ENCODE measurements at regions not wholly inside any gene's neighbourhood (a gene's known extent, or its start where the extent isn't known, plus 50 kb on each side); places are given as distances from the start of the nearest gene placed in this dataset.

- ATAC-seq, result peak in 2 of 4 donors; percentile 53 to 58
- TF ChIP-seq CTCF (IDR thresholded peaks at IDR 0.05) (no peak), POLR2A (IDR thresholded peaks at IDR 0.05) (no peak)
- peak overlapping the region in 3 of 12 donors; percentile 37 to 57 (median 41) for H3K27ac ChIP-seq
- no peak overlapping the region for H3K4me3 ChIP-seq
- no peak for DNase-seq
- 46 to 61% (median 56%) methylated on average over 3 of the region's 3 CpGs for WGBS, 4 donors
- no peaks in the 10 kb centered on the region for H3K27me3 ChIP-seq
- intact Hi-C loops (cut with DNase I), result loop anchor here in 1 of 10 donors (10.0 kb wide), 1 partner anchor 169 kb away; no protein-coding TSS in a partner anchor
- H3K9me3 ChIP-seq, result peaks cover 0 to 29% (median 0%) of the 10 kb centered on the region in 12 donors
- no peaks in the 10 kb centered on the region for H3K36me3 ChIP-seq
- peaks cover 0 to 9% (median 0%) of the 10 kb centered on the region in 12 donors for H3K4me1 ChIP-seq
These were observed 494.5 kb upstream of the RGMA start for GRCh38 chr15:93583552-93583951.

- TF ChIP-seq POLR2A (IDR thresholded peaks at IDR 0.05) (no peak), CTCF (IDR thresholded peaks at IDR 0.05) (no peak)
- 81 to 88% (median 81%) methylated on average over 7 of the region's 7 CpGs for WGBS, 4 donors
- ATAC-seq (no peak), DNase-seq (no peak)
- H3K4me1 ChIP-seq, result peaks cover 0 to 2% (median 0%) of the 10 kb centered on the region in 12 donors
- peaks cover 0 to 6% (median 0%) of the 10 kb centered on the region in 12 donors for H3K9me3 ChIP-seq
- no peak overlapping the region for H3K4me3 ChIP-seq
- H3K36me3 ChIP-seq, result no peaks in the 10 kb centered on the region
- H3K27ac ChIP-seq, result no peak overlapping the region
- H3K27me3 ChIP-seq, result no peaks in the 10 kb centered on the region
- intact Hi-C loops (cut with DNase I), result no loop called here
These were observed 481.5 kb upstream of the RGMA start for GRCh38 chr15:93570527-93570926.

GRCh38 chr15:93566762-93567161 lies 477.8 kb upstream of the RGMA start:
- TF ChIP-seq POLR2A (IDR thresholded peaks at IDR 0.05) (no peak), CTCF (IDR thresholded peaks at IDR 0.05) (no peak)
- intact Hi-C loops (cut with DNase I), result no loop called here
- Histone ChIP-seq H3K27ac (no peak overlapping the region), H3K4me3 (no peak overlapping the region), H3K36me3 (no peaks in the 10 kb centered on the region), H3K4me1 (peaks cover 0 to 4% (median 0%) of the 10 kb centered on the region in 12 donors), H3K9me3 (no peaks in the 10 kb centered on the region), H3K27me3 (no peaks in the 10 kb centered on the region)
- ATAC-seq (peak in 2 of 4 donors; percentile 45), DNase-seq (no peak)
- 41 to 55% (median 49%) methylated on average over 3 of the region's 3 CpGs for WGBS, 4 donors

GRCh38 chr15:93565201-93565600 lies 476.2 kb upstream of the RGMA start:
- intact Hi-C loops (cut with DNase I), result no loop called here
- Histone ChIP-seq H3K4me1 (peaks cover 0 to 4% (median 0%) of the 10 kb centered on the region in 12 donors), H3K4me3 (no peak overlapping the region), H3K9me3 (no peaks in the 10 kb centered on the region), H3K27ac (peak overlapping the region in 3 of 12 donors; percentile 8 to 41 (median 29)), H3K27me3 (no peaks in the 10 kb centered on the region), H3K36me3 (no peaks in the 10 kb centered on the region)
- TF ChIP-seq CTCF (IDR thresholded peaks at IDR 0.05) (no peak), POLR2A (IDR thresholded peaks at IDR 0.05) (no peak)
- ATAC-seq, result no peak
- DNase-seq, result no peak
- WGBS, 4 donors, result 52 to 68% (median 62%) methylated on average over 4 of the region's 4 CpGs
